GM21717 (cell line): ENCODE measurements at regions not wholly inside any gene's neighbourhood (a gene's known extent, or its start where the extent isn't known, plus 50 kb on each side); places are given as distances from the start of the nearest gene placed in this dataset.
"Not testable (repeated sequence)": the region's sequence is repeated elsewhere in the genome, so short reads cannot be mapped to it uniquely, and the experiment has no call there.

ENCODE experiments used
- ATAC-seq: cut with Tn5 transposase; IDR thresholded peaks from one replicate; pipeline ENCODE4 v1.9.1; 2021; ENCODE audit warnings: mild to moderate bottlenecking, moderate library complexity; ENCODE audit not compliant: unreplicated experiment

DNA sequence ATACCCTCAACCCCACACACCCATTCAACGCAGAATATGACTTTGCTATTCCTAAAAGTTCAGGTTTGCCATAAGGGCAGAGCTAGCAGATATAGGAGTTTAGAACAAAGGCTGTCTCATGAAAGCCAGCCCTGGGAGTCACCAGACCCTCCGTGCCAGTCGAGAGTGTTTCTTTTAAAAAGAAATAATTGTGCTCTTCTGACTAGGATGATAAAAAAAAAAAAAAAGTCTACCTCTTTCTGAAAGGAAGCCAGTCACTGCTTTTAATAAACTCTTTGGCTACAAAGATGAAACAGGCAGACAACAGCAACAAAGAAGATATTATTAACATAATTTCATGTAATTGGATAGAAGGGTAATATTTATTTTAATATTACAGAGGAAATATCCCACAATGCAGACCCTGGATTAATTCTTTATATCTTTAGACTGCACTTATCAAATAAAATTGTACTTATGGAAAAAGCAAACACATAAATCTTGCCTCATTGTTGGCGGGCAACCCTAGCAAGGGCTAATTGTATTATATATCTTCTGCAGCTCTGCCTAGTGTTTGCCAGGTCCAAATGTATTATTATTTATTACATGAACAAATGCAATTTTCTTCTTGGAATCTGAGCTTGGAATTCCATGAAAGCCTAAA is 277.5 kb upstream of the DYNLRB2 start:
- no peak for ATAC-seq

DNA sequence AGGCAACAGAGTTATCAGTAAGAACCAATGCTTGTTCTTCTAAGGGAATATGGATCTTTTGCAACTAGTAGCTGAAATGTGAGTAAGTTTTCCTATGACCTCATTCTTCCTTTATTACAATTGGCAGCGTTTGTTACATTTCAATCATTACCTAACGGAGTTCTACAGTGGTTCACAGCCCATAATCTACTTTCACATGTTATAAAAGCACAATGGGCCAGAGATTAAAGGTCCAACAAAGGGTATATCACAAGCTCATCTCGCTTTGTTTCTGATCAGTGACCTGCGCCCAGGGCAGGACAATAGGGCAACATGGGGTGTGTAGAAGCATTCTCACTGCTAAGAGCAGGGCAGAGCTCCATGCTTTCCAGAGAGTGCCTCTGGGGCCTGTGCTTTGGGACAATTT is 279.9 kb upstream of the DYNLRB2 start:
- ATAC-seq, result no peak

DNA sequence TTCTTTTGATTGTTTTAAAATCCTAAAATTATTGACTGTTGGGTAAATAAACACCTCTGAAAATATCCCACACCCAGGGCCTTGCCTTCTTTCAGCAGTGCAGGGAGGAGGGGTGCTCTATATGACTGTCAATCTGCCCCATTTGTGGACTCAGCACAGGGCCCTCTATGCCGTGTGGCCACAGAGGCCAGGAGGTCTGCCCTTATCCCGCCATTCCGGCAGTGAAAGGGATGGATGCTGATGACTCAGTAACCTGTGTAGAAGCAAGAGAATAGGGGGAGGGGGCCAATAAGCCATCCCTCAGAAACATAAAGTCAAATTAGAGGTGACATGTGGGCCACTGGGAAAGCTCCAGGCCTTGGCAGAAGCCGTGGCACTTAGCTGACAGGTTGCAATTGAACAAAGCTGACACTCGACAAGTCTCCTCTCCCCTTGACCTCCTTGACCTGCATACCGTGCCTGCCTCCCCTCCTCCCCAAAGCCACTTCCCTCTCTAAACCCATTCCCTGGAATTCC is 281.4 kb upstream of the DYNLRB2 start:
- no peak for ATAC-seq

DNA sequence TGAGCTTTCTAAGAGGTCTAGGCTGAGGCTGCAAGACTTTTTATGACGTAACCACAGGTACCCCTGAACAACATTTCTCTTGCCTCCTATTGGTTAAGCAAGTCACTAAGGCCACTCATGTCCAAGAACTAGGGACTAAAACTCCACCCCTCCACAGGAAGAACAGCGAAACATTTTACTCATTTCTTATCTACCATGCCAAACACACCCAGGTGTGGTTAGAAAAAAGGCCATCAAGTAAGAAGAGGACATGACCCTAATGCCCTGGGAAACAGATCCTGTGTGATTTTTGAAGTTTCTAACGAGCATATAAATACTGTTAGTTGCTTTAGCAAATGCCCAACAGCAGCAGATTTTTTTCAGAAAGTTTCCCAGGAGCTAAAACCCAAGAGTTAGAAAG is 282.4 kb upstream of the DYNLRB2 start:
- ATAC-seq, result no peak

DNA sequence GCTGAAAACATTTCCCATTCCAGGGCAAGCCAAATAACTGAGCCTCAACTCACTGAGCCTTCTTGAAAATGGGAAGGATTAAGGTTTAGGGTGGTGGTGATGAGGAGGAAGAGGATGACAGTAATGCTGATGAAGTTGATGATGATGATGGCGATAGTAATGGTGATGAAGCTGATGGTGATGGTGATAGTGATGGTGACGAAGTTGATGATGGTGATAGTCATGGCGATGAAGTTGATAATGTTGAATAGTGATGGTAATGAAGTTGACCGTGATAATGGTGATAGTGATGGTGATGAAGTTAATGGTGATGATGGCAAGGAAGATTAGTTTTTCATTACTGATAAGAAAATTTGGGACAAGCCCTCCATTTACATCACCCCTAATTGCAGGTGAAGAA is 285.8 kb upstream of the DYNLRB2 start:
- no peak for ATAC-seq

DNA sequence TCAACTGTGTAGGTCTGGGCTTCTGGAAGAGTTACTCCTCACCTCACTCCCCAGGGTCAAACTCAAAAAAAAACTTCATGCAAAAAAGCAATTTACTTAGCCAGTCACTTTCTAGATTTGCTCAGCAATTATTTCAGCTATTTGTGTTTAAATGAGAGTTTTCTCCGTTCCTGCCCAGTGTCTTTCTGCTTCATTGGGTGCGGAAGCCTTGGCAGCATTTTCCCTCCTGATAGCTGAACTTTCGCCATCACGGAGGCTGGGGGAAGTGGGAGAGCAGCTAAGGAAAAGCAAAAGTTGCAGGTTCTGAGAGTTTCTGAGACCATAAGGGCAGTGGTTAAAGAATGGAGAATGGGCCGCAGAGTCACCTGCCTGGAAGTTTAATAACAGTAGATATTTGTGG is 287.1 kb upstream of the DYNLRB2 start:
- ATAC-seq, result no peak

DNA sequence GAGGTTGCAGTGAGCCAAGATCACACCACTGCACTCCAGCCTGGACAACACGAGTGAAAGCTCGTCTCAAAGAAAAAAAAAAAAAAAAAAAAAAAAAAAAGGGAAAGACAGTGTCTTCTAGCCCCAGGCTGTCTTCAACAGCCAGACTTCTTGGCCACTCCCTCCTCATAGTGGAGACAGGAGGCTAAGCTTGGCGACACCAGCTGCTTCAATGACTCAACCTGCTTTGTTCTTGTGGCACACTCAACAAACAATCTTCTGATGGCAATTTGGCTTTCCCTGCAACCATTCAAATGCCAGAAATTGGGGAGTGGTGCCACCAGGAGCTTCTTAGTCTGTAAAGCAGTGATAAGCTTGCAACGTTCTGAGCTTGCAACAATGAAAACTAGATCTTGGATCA is 290.4 kb upstream of the DYNLRB2 start:
- ATAC-seq, result no peak

DNA sequence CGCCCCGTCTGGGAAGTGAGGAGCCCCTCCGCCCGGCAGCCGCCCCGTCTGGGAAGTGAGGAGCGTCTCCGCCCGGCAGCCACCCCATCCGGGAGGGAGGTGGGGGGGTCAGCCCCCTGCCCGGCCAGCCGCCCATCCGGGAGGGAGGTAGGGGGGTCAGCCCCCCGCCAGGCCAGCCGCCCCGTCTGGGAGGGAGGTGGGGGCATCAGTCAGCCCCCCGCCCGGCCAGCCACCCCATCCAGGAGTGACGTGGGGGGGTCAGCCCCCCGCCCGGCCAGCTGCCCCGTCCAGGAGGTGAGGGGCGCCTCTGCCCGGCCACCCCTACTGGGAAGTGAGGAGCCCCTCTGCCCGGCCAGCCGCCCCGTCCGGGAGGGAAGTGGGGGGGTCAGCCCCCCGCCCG is 297.5 kb upstream of the DYNLRB2 start:
- not testable (repeated sequence) for ATAC-seq

DNA sequence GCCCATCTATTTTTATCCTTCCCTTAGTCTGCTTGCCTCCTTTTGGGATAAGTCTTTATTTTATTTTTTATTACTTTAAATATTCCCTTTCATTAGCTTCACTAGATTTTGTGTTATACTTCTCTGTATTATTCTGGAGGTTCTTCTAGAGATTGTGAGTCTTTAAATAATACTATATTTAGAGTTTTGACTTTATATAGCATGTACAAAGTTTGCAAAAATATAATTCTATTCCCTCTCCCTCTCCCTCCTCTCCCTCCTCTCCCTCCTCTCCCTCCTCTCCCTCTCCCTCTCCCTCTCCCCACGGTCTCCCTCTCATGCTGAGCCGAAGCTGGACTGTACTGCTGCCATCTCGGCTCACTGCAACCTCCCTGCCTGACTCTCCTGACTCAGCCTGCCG is 298.5 kb upstream of the DYNLRB2 start:
- ATAC-seq, result not testable (repeated sequence)

DNA sequence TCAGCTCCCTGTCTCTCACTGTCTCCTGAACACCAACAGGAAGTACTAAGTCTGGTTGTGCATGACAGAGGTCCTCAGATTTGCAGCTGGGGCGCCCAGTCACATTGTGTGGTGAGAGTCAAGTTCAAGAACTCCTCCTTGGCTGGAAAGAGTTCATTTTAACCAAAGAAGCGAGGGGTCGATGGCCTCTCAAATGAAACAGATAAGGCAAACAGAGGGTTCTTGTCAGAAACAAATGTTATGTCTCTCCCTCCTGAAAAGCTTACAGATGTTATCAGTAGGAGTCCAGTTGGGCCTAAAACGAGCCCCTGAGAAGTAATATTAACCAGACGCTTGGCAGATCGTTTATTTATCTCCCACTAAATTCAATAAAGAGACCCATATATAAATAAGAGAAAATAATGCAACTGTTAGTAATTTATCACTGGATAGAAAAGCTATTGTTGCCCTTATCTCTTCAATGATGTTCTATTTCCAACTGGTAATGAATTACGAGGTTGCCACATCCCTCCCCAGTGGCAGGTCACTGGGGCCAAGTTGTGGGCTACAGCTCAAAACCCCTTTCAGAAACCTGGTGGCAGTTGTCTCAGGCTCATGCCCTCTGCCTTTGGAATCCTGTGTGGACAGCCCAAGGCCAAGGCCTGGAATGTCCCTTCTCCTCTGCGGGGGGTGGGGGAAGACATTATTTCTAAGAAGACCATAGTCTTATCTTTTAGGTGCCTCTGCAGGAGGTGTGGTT is 307.5 kb upstream of the DYNLRB2 start:
- no peak for ATAC-seq

DNA sequence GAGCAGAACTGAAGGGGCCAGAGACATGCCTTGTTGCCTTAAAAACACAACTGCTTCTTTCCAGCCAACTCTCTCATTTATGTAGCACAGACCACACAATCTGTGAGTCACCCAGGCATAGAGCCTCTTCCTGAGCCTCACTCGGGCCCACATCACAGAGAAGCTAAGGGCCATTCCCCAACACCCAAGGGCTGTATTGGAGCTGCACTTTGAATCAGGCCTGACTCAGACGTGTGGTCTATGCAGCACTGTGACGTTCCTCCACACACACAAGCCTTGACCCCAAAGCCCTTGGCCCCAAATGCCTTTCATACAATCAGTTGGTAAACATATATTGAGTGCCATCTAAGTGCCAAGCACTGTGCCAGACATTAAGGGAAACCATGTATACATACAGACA is 308.9 kb upstream of the DYNLRB2 start:
- ATAC-seq, result peak; percentile 82

DNA sequence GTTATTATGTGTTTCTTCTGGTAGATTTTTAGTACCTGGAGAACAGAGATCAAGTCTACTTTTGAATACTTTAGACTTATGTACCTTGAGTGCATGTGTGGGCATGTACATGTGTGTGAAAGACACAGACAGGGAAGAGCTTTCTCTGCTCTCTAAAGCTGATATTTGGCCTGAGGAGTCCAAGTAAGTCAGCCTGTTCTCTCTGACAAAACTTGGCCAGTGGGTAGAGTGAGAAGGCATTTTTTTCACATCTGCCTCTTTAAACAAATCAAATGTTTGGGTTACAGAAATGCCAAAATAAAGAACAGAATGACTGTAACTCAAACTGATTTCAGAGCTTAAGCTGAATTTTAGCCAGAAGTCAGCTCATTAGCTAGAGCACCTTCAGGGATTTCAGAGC is 309.7 kb upstream of the DYNLRB2 start:
- ATAC-seq, result no peak

DNA sequence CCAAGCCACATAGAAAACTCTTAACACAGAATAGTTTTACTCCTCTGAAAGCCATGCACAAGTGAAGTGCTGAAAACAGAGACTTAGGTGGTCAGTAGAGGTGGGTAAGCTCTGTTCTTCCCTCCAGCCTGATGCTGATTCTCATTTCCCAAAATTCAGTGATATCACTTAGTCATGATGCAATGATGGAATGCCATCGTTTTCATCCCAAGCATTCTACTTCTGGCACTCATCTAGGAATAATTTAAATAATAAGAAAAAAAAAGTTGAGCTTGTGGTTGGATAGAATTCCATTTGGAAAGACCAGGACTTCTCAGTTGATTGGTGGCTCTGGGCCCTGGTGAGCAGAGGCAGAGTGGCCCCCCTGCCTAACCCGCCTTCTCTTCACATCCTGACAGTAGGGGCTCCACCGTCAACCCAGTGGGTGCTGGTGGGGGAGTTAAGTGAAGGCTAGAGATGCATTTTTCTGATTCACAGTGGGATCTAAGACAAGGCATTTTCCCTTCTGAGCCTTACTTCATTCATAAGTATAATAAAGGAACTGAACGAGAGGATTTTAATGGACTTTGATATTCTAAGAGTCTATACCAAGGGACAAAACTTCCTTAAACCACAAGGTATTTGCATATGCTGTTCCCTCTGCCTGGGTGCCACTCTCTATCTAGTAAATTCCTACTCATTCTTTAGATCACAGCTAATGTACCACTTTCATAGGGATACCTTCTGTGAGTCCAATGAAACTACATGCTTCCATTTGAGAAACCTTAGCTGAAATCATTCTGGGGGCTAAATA is 310.3 kb upstream of the DYNLRB2 start:
- ATAC-seq, result no peak

DNA sequence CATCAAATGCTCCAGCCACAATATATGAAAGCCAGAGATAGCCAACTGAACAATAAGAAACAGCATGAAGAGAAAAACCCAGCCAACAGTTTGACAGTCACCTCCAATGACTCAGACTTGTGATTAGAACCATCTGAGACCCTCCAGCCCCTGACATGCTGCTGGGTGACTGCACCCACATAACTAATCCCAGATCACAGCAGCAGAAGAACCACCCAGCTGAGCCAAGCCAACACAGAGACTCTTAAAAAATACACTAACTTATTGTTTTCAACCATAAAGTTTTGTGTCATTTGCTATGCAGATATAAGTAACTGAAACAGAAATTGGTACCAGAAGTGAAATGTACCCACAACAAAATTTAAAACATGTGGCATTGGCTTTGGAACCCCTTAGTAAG is 314.3 kb upstream of the DYNLRB2 start:
- no peak for ATAC-seq

DNA sequence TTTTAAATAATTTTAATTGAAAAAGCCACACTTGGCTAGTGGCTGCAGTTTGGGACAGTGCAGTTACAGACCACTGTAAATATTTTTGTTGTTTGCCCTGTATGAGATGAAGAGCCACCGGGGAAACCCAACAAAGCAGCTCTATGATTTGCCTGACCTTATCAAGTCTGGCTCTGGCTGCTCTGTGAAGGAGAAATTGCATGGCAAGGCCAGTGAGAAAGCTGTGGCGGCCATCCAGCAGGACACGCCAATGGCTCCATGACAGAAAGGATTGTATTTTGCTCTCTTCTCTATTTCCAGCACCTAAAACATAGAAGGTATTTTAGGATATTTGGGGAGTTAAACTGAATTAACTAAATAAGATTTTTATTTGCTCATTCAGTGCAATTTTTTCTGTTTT is 330.0 kb upstream of the DYNLRB2 start:
- no peak for ATAC-seq

DNA sequence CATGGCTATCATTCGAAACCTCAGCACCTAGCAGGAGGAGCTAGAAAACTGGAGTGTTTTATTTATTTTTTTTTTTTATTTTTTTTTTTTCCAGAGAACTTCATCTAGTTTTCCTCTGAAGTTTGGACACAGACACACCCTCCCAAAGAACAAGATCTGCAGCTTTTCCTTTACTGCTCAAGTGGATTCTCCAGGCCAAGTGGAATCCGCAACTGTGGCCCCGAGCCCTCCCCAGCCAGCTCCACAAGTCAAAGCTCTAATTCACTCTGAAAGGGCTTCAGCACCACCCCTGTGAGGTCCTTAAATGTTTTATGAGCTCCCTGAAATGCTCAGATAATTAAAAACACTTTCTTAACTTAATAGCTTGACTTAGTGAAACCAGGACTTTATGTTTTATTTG is 332.1 kb upstream of the DYNLRB2 start:
- no peak for ATAC-seq

DNA sequence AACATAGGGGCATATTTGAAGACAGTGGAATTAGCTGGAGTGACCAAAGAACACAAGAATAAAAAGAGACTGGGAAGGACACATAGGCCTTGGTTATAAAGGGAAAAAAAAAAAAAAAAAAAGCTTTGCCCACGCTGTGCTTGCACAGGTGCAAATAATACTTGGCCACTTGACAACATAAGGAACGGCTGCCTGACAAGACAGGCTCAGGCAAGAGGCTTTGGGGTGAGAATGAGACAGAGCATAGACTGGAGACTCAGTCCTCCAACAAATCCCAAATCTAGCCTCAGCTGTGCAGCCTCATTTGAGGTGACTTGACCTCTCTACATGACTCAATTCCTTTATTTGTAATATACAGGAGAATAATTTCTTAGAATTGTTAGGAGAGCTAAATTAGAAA is 332.8 kb upstream of the DYNLRB2 start:
- ATAC-seq, result no peak

DNA sequence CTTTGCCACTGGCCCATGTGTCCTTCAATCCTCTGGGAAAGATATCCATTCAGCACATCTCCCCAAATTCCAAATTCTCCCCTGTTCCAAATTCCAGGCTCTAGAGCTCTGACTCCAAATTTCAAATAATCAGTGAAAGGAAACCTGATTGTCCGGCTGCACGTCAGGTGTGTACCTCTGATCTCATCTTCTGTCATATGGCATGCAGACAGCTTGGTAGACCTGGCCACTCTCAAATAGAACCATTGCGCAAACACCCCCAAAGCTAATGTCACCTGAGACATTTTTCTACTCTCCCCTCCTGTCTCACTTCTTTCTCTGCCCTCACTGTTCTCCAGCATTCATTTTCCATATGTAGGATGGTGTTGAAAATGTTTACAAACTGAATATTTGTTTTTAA is 337.0 kb upstream of the DYNLRB2 start:
- ATAC-seq, result no peak

DNA sequence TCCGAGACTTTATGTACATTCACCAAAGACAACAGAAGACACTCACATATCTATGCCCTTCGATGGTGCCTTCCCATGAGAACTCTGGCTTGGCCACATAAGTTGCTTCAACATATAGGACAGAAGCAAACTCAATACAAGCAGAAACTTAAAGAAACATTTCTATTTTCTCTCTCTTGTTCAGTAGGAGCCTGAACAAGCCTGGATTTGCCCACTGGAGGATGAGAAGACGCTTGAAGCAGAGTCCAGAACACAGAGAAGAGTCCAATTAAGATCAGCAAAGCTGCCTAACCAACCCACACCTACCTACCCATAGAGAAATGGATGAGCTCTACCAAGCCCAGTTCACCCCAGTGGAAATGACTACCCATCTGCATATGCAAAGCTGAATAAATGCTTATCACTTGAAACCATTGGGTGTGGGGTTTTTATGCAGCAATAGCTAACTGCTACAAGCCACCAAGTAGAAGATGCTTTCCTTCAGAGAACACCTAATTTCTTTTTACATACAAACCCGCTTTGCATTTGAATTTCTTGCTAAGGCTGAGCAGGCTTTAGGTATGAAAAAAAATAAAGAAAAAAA is 337.9 kb upstream of the DYNLRB2 start:
- no peak for ATAC-seq

DNA sequence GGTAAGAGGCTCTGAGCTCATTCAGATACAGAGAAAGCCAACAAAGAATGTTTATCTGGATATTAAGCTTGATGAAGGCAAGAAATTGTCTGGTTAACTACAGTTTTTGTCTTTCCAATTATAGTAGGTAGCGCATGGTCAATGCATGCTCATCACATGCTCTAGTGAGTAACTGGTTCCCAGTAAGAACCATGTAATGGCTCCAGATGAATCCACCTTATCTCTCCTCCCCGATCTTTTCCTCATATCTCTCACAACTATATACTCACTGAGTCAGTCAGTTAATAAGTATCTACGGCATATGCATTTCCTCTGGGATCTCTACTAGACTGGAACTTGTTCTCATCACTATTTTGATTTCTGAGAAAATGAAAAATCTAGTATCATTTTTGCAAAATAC is 340.7 kb upstream of the DYNLRB2 start:
- ATAC-seq, result no peak

DNA sequence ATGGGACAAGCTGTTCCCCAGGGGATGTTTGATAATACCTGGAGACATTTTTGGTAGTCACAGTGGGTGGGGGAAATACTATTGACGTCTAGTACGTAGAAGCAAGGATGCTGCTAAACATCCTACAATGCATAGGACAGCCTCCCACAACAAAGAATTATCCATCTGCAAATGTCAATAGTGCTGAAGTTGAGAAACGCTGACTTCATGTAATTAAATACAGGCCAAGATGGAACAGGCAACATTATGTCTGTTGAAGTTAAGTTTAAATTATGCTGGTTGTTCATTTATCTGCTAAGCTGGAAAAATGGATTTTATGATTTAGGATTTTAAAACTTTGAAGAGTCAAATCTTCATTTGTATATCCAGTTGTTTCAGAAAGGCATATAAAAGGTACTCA is 341.2 kb upstream of the DYNLRB2 start:
- no peak for ATAC-seq
